Uterus (tissue), 2 donors: ENCODE measurements at regions not wholly inside any gene's neighbourhood (a gene's known extent, or its start where the extent isn't known, plus 50 kb on each side); places are given as distances from the start of the nearest gene placed in this dataset.

Source experiments
- CTCF ChIP-seq, 4 experiments: fragments of 200-600 bp in 2 of 4; fragments of 450-650 bp in 2 of 4; sonication (generic) in 2 of 4; IDR thresholded peaks; one replicate each; pipeline ENCODE4 v1.5.1; 2016 to 2019; ENCODE audit warnings: antibody characterized with exemption in 4 of 4, mild to moderate bottlenecking in 2 of 4, moderate library complexity in 1 of 4
- POLR2A ChIP-seq, 2 donors: fragments of 450-650 bp; IDR thresholded peaks; one replicate each; pipeline ENCODE4 v1.6.1; 2016; ENCODE audit warnings: antibody characterized with exemption in 2 of 2, mild to moderate bottlenecking in 1 of 2, moderate library complexity in 1 of 2

GRCh38 chr13:40178130-40178529 is 488.3 kb downstream of the FOXO1 start:
- TF ChIP-seq CTCF (IDR thresholded peaks at IDR 0.05) (no peak), POLR2A (IDR thresholded peaks at IDR 0.05) (no peak)
